ENCODE measurements at regions not wholly inside any gene's neighbourhood (a gene's known extent, or its start where the extent isn't known, plus 50 kb on each side); places are given as distances from the start of the nearest gene placed in this dataset.

GRCh38 chr7:136260591-136260990 lies 283.4 kb upstream of the MTPN start:
- DNase-seq (ENCODE audit: low read depth), result peak; percentile 7

- DNase-seq (ENCODE audit: low read depth), result no peak
Observed at GRCh38 chr7:136259074-136259473, 281.9 kb upstream of the MTPN start.

- DNase-seq (ENCODE audit: low read depth), result no peak
Observed at GRCh38 chr7:136256491-136256890, 279.3 kb upstream of the MTPN start.

DNA sequence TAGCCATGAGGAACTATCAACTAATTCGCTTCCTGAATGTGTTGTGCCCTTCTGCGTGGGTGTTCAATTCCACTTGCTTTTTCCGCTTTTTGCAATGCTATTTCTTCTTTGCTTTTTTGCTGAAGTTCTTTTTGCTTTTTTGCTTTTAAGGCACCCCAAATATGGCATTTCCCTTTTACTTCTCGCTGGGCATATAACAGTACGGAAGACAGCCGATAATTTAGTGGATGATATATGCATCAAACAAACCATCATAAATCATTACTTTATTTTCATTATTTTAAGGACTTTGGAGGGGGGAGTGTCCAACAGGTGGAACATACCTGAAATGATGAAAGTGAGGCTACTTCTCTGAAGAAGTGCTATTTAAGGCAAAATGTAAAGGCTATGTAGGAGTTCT lies 277.0 kb upstream of the MTPN start:
- no peak for DNase-seq (ENCODE audit: low read depth)

DNA sequence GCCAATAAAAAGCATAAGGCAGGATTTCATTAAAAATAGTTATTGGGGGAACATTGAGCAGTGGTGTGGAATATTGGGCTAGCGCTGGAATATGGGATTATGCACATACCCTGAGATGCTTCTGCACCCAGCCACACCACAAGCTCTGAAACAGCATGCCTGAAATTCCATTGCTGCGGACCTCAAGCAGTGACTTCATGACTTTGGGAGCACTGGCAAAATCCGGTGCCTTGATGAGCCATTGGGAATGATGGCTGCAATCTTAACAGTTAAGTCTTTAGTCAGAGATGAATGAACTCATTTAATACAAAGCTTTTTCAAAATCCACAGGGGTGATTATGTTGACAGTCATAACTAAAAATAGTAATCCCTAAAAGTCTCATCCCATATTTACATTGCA lies 274.7 kb upstream of the MTPN start:
- peak; percentile 45 for DNase-seq (ENCODE audit: low read depth)

- no peak for DNase-seq (ENCODE audit: low read depth)
Observed at GRCh38 chr7:136247211-136247610, 270.1 kb upstream of the MTPN start.

DNA sequence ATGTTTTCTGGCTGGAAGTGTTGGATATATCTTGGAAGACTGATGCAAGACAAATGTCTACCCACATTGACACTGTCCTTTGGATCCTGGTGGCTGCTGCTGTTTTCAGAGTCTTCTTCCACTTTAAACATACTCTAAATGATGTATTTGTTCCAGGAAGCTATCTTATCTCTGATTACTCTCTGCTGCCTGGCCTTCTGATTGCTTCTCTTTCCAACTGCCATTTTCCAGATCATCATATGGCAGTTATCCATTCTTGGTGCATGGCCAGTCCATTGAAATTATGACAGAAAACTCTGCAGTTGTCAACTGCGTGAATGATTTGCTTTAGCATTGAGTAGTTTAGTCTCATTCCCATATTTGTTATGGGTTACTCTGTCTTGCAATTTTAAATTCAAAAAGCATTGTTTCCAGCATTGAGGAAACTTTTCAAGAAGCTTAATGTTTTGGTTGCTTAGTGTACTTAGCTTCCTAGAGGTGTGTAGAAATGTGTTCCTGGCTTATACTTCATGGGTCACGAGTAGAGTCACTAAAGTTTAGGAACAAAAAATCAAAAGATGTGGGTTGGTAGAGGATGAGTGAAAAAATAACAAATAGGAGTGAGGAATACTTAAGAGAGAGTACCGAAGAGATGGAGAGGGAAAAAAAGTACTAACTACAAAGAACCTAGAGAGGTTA lies 268.3 kb upstream of the MTPN start:
- no peak for DNase-seq (ENCODE audit: low read depth)

DNA sequence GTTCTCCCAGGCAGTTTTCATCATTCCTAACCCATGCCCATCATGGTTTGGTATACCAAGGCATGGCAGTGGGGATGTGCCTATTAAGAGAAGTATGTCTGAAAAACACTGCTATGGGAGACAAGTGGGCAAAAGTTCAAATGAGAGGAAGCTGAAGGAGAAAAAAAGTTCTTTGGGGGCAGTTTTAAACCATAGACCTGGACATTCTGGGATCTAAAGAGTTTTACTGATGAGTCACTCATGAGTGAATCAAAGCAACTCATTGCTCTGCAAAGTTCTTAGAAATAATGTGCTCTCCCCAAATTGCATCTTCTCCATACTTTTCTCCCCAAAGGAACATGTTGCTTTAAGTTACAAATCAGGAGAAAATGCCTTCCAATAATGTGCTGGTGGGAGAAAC lies 256.9 kb upstream of the MTPN start:
- DNase-seq (ENCODE audit: low read depth), result peak; percentile 60

GRCh38 chr7:136230210-136230609 lies 253.1 kb upstream of the MTPN start:
- DNase-seq (ENCODE audit: low read depth), result no peak

DNA sequence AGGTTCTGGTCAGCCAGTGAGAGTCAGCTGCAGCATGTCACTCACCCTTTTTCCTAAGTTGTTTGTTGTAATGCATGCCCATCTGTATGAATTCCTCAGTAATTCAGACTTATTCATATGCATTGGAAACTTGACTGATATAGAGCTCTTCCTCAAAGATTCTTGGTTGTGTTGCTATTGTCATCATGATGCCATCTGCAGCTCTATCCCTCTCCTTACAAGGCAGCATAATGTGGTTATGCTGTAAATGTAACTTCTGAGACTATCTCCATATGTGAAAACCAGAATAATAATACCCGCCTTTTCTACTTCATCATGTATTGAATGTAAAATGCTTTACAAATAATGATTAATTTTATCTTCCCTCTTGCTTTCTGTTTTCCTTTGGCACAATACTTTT lies 252.6 kb upstream of the MTPN start:
- DNase-seq (ENCODE audit: low read depth), result no peak

GRCh38 chr7:136228171-136228570 lies 251.0 kb upstream of the MTPN start:
- no peak for DNase-seq (ENCODE audit: low read depth)

DNA sequence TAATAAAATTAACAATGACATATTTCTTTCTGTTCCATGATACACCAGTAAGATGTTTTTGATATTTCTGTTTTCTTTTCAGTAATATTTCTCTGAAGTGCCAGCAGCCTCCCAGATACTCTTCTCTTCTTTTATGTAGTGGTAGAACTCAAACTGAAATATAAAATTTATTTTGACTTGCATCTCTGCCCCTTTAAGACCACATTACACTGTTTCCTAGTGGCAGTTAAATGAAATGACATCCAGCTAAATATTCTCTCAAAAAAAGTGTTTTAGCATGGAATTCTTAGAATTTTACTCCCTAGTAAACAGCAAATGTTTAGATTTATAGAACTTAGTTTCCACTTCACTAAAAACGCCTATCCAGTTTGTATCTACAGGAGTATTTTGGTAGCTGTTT lies 237.2 kb upstream of the MTPN start:
- DNase-seq (ENCODE audit: low read depth), result no peak

GRCh38 chr7:136213012-136213411 lies 235.9 kb upstream of the MTPN start:
- DNase-seq (ENCODE audit: low read depth), result no peak

GRCh38 chr7:136210664-136211063 lies 233.5 kb upstream of the MTPN start:
- DNase-seq (ENCODE audit: low read depth), result no peak

DNA sequence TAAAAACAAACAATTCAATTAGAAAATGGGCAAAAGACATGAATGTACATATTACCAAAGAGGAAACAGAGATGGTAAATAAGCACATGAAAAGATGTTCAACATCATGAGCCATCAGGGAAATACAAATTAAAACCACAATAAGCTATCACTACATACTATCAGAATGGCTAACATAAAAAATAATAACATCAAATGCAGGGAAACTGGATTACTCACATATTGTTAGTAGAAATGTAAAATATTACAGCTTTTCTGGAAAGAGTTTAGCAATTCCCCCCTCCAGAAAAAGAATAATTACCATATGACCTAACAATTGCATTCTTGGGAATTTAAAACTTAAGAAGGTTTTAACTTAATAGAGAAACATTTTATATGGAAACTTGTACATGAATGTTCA lies 232.9 kb upstream of the MTPN start:
- no peak for DNase-seq (ENCODE audit: low read depth)

DNA sequence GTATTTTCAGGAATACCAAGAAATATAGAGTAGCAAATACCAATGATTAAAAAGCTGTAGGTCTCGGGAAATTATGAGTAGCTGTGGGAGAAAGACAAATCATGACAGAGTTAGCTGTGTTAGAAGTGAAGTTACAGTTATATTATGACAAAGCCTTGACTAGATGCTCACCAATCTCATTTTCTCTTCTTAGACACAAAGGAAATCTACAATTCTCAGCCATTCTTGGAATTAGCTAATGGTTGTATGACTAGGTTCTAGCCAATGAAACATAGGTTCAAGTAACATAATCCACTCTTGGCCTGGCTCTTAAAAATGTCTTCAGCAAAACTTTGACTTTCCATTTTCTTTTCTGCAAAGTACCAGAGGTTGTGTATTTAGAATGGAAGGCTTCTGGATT lies 228.8 kb upstream of the MTPN start:
- DNase-seq (ENCODE audit: low read depth), result no peak

- no peak for DNase-seq (ENCODE audit: low read depth)
Observed at GRCh38 chr7:136198168-136198567, 221.0 kb upstream of the MTPN start.

DNA sequence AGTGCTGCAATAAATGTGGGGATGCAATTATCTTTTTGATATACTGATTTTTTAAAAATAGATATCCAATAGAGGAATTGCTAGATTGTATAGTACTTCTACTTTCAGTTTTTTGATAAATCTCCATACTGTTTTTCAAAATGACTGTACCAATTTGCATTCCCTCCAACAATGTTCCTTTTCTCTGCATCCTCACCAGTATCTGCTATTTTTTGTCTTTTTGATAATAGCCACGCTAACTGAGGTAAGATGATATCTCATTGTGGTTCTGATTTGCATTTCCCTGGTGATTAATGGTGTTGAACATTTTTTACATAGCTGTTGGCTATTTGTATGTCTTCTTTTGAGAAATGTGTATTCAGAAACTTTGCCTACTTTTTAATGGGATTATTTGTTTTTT lies 217.7 kb upstream of the MTPN start:
- no peak for DNase-seq (ENCODE audit: low read depth)

- no peak for DNase-seq (ENCODE audit: low read depth)
Observed at GRCh38 chr7:136193940-136194339, 216.8 kb upstream of the MTPN start.

- no peak for DNase-seq (ENCODE audit: low read depth)
Observed at GRCh38 chr7:136189506-136189998, 212.4 kb upstream of the MTPN start.

GRCh38 chr7:136186281-136186680 lies 209.1 kb upstream of the MTPN start:
- no peak for DNase-seq (ENCODE audit: low read depth)

- no peak for DNase-seq (ENCODE audit: low read depth)
Observed at GRCh38 chr7:136184719-136185118, 207.6 kb upstream of the MTPN start.

GRCh38 chr7:136183981-136184380 lies 206.8 kb upstream of the MTPN start:
- no peak for DNase-seq (ENCODE audit: low read depth)

GRCh38 chr7:136180984-136181383 lies 203.8 kb upstream of the MTPN start:
- peak; percentile 42 for DNase-seq (ENCODE audit: low read depth)
